Muscle layer of duodenum (tissue), 2 donors: ENCODE measurements at regions not wholly inside any gene's neighbourhood (a gene's known extent, or its start where the extent isn't known, plus 50 kb on each side); places are given as distances from the start of the nearest gene placed in this dataset.

Experiments
- H3K27ac ChIP-seq: one replicate; pipeline ENCODE4 v1.7.0; 2013; ENCODE audit warnings: mild to moderate bottlenecking, low read length
- H3K27me3 ChIP-seq: one replicate; pipeline ENCODE4 v1.7.0; 2013; ENCODE audit warnings: low read depth, mild to moderate bottlenecking, control low read depth, low read length
- H3K36me3 ChIP-seq, 2 donors: one replicate each; pipeline ENCODE4 v1.7.0; 2013; ENCODE audit warnings: low read length in 2 of 2, control low read depth in 1 of 2, mild to moderate bottlenecking in 1 of 2; ENCODE audit not compliant: insufficient read depth in 2 of 2, control insufficient read depth in 1 of 2
- H3K4me1 ChIP-seq, 2 donors: one replicate each; pipeline ENCODE4 v1.7.0; 2013; ENCODE audit warnings: low read length in 2 of 2, mild to moderate bottlenecking in 2 of 2, control low read depth in 1 of 2, moderate library complexity in 1 of 2; ENCODE audit not compliant: insufficient read depth in 2 of 2, control insufficient read depth in 1 of 2
- H3K4me3 ChIP-seq, 2 donors: one replicate each; pipeline ENCODE4 v1.7.0; 2013; ENCODE audit warnings: low read length in 2 of 2, low read depth in 1 of 2, mild to moderate bottlenecking in 1 of 2
- H3K9me3 ChIP-seq, 2 donors: one replicate each; pipeline ENCODE4 v1.7.0; 2013; ENCODE audit warnings: low read length in 2 of 2, control low read depth in 1 of 2, mild to moderate bottlenecking in 1 of 2; ENCODE audit not compliant: control insufficient read depth in 1 of 2
- donor health status: healthy.

GRCh38 chr4:126346654-126347053 lies 1031.9 kb downstream of the FAT4 start:
- Histone ChIP-seq H3K27ac (no peak overlapping the region), H3K27me3 (no peaks in the 10 kb centered on the region), H3K36me3 (no peaks in the 10 kb centered on the region), H3K4me3 (no peak overlapping the region), H3K9me3 (no peaks in the 10 kb centered on the region), H3K4me1 (no peaks in the 10 kb centered on the region)

GRCh38 chr4:126354784-126355183 lies 1040.0 kb downstream of the FAT4 start:
- Histone ChIP-seq H3K4me3 (no peak overlapping the region), H3K36me3 (no peaks in the 10 kb centered on the region), H3K4me1 (no peaks in the 10 kb centered on the region), H3K27me3 (no peaks in the 10 kb centered on the region), H3K9me3 (no peaks in the 10 kb centered on the region), H3K27ac (no peak overlapping the region)

GRCh38 chr4:126358041-126358440 lies 1043.3 kb downstream of the FAT4 start:
- Histone ChIP-seq H3K4me3 (no peak overlapping the region), H3K36me3 (no peaks in the 10 kb centered on the region), H3K4me1 (no peaks in the 10 kb centered on the region), H3K9me3 (no peaks in the 10 kb centered on the region), H3K27ac (no peak overlapping the region), H3K27me3 (no peaks in the 10 kb centered on the region)

- Histone ChIP-seq H3K27me3 (no peaks in the 10 kb centered on the region), H3K27ac (no peak overlapping the region), H3K9me3 (no peaks in the 10 kb centered on the region), H3K4me1 (no peaks in the 10 kb centered on the region), H3K36me3 (no peaks in the 10 kb centered on the region), H3K4me3 (no peak overlapping the region)
Measured at GRCh38 chr4:126361287-126361686, 1046.5 kb downstream of the FAT4 start.

- H3K4me1 ChIP-seq: peaks cover 0 to 5% of the 10 kb centered on the region in 2 donors
- no peak overlapping the region for H3K4me3 ChIP-seq
- no peaks in the 10 kb centered on the region for H3K36me3 ChIP-seq
- H3K27me3 ChIP-seq: no peaks in the 10 kb centered on the region
- no peak overlapping the region for H3K27ac ChIP-seq
- no peaks in the 10 kb centered on the region for H3K9me3 ChIP-seq
Measured at GRCh38 chr4:126364311-126364911, 1049.7 kb downstream of the FAT4 start.

GRCh38 chr4:126369076-126369475 lies 1054.3 kb downstream of the FAT4 start:
- Histone ChIP-seq H3K4me1 (peaks cover 0 to 5% of the 10 kb centered on the region in 2 donors), H3K36me3 (no peaks in the 10 kb centered on the region), H3K27me3 (no peaks in the 10 kb centered on the region), H3K27ac (no peak overlapping the region), H3K4me3 (no peak overlapping the region), H3K9me3 (no peaks in the 10 kb centered on the region)

GRCh38 chr4:126372634-126373033 lies 1057.9 kb downstream of the FAT4 start:
- H3K9me3 ChIP-seq: no peaks in the 10 kb centered on the region
- H3K4me1 ChIP-seq: peaks cover 0 to 5% of the 10 kb centered on the region in 2 donors
- no peak overlapping the region for H3K27ac ChIP-seq
- H3K4me3 ChIP-seq: no peak overlapping the region
- H3K36me3 ChIP-seq: no peaks in the 10 kb centered on the region
- H3K27me3 ChIP-seq: no peaks in the 10 kb centered on the region

GRCh38 chr4:126375462-126376054 lies 1060.8 kb downstream of the FAT4 start:
- H3K36me3 ChIP-seq: no peaks in the 10 kb centered on the region
- H3K9me3 ChIP-seq: no peaks in the 10 kb centered on the region
- no peaks in the 10 kb centered on the region for H3K27me3 ChIP-seq
- H3K27ac ChIP-seq: no peak overlapping the region
- H3K4me1 ChIP-seq: no peaks in the 10 kb centered on the region
- no peak overlapping the region for H3K4me3 ChIP-seq

- Histone ChIP-seq H3K27me3 (no peaks in the 10 kb centered on the region), H3K9me3 (no peaks in the 10 kb centered on the region), H3K4me1 (no peaks in the 10 kb centered on the region), H3K36me3 (no peaks in the 10 kb centered on the region), H3K27ac (no peak overlapping the region), H3K4me3 (no peak overlapping the region)
Measured at GRCh38 chr4:126385954-126386353, 1071.2 kb downstream of the FAT4 start.

- Histone ChIP-seq H3K36me3 (no peaks in the 10 kb centered on the region), H3K4me3 (no peak overlapping the region), H3K27ac (no peak overlapping the region), H3K9me3 (no peaks in the 10 kb centered on the region), H3K27me3 (no peaks in the 10 kb centered on the region), H3K4me1 (no peaks in the 10 kb centered on the region)
Measured at GRCh38 chr4:126386512-126386911, 1071.8 kb downstream of the FAT4 start.

GRCh38 chr4:126395664-126396063 lies 1080.9 kb downstream of the FAT4 start:
- H3K27ac ChIP-seq: no peak overlapping the region
- H3K4me3 ChIP-seq: no peak overlapping the region
- H3K4me1 ChIP-seq: no peaks in the 10 kb centered on the region
- no peaks in the 10 kb centered on the region for H3K27me3 ChIP-seq
- H3K9me3 ChIP-seq: no peaks in the 10 kb centered on the region
- no peaks in the 10 kb centered on the region for H3K36me3 ChIP-seq

GRCh38 chr4:126396121-126396520 lies 1081.4 kb downstream of the FAT4 start:
- H3K9me3 ChIP-seq: no peaks in the 10 kb centered on the region

More at GRCh38 chr4:126396121-126396520, 1081.4 kb downstream of the FAT4 start:
- H3K27me3 ChIP-seq: no peaks in the 10 kb centered on the region
- no peak overlapping the region for H3K27ac ChIP-seq
- H3K4me3 ChIP-seq: no peak overlapping the region
- no peaks in the 10 kb centered on the region for H3K4me1 ChIP-seq
- no peaks in the 10 kb centered on the region for H3K36me3 ChIP-seq
